HepG2 (cell line): ENCODE measurements at regions not wholly inside any gene's neighbourhood (a gene's known extent, or its start where the extent isn't known, plus 50 kb on each side); places are given as distances from the start of the nearest gene placed in this dataset.

Experiments used
- ATAC-seq: fragments of 200-7000 bp; cut with Tn5 transposase; 3 replicates; pipeline ENCODE4 v1.9.1; 2020; ENCODE audit warnings: mild to moderate bottlenecking, moderate library complexity
- BruUV-seq: library from RNA; stranded (reverse); fragments of 400-500 nt; replicated peaks from 2 replicates; lab custom pipeline; 2021; lab: Mats Ljungman, UMichigan
- CTCF ChIA-PET: fragments of 300-600 bp; formaldehyde crosslinking; extraction: SDS; loops from one replicate; lab custom pipeline; 2021; ENCODE audit warnings: low total read pairs, inconsistent platforms, low intra/inter-chr PET ratio; lab: Yijun Ruan, JAX
- POLR2A ChIA-PET: fragments of 350-600 bp; sonication (Branson Sonifier 250); formaldehyde crosslinking; loops from one replicate; lab custom pipeline; 2020; ENCODE audit warnings: antibody characterized with exemption, inconsistent platforms; lab: Yijun Ruan, JAX
- DNase-seq: peaks from one replicate; pipeline ENCODE4 v3.0.0-alpha.2; 2015; ENCODE audit warnings: low spot score
- FAIRE-seq: peaks from 3 replicates; lab custom pipeline; 2011; peaks lifted over from hg19 to GRCh38; lab: Jason Lieb, UNC
- H2AFZ ChIP-seq: one replicate; pipeline ENCODE4 v1.6.1; 2011; ENCODE audit warnings: low read length, inconsistent platforms
- H3K27ac ChIP-seq: fragments of 300-600 bp; 3 replicates; pipeline ENCODE4 v1.8.0; 2011; ENCODE audit warnings: mixed run types, mild to moderate bottlenecking, mixed read lengths, low read length, inconsistent platforms; ENCODE audit not compliant: insufficient read depth; ENCODE audit errors: extremely low read length
- H3K27me3 ChIP-seq, 2 experiments: fragments of 200-600 bp in 1 of 2; 2 replicates in 1 of 2; 3 replicates in 1 of 2; pipeline versions ENCODE4 v1.6.0 to v1.8.0; 2011; ENCODE audit warnings: low read length in 2 of 2, mild to moderate bottlenecking in 2 of 2, moderate library complexity in 2 of 2, inconsistent platforms in 1 of 2; ENCODE audit not compliant: insufficient read depth in 2 of 2, control insufficient read depth in 1 of 2
- H3K36me3 ChIP-seq, 2 experiments: fragments of 200-600 bp in 1 of 2; replicated peaks in 1 of 2; 2 replicates in 1 of 2; 3 replicates in 1 of 2; pipeline versions ENCODE4 v1.5.1 to v1.8.0; 2011; ENCODE audit warnings: low read length in 2 of 2, inconsistent platforms in 1 of 2; ENCODE audit not compliant: insufficient read depth in 2 of 2, control insufficient read depth in 1 of 2
- H3K4me1 ChIP-seq: 2 replicates; pipeline ENCODE4 v1.5.1; 2012; ENCODE audit warnings: low read length, inconsistent platforms; ENCODE audit not compliant: insufficient read depth
- H3K4me2 ChIP-seq: 2 replicates; pipeline ENCODE4 v1.6.0; 2011; ENCODE audit warnings: low read depth, low read length, inconsistent platforms
- H3K4me3 ChIP-seq, 3 experiments: fragments of 200-600 bp in 1 of 3; sonication (generic), shearing (Covaris generic) in 1 of 3; replicated peaks in 1 of 3; 2 replicates each; pipeline ENCODE4 v1.5.1; 2011 to 2016; ENCODE audit warnings: low read length in 3 of 3, inconsistent platforms in 2 of 3, low read depth in 2 of 3, mild to moderate bottlenecking in 2 of 3, control low read depth in 1 of 3, mixed read lengths in 1 of 3; ENCODE audit not compliant: insufficient read depth in 1 of 3
- H3K79me2 ChIP-seq: one replicate; pipeline ENCODE4 v1.6.1; 2011; ENCODE audit warnings: low read length, inconsistent platforms; ENCODE audit not compliant: insufficient read depth
- H3K9ac ChIP-seq: 2 replicates; pipeline ENCODE4 v1.6.0; 2011; ENCODE audit warnings: mild to moderate bottlenecking, low read depth, low read length, inconsistent platforms; ENCODE audit not compliant: insufficient read depth
- H3K9me3 ChIP-seq: 2 replicates; pipeline ENCODE4 v1.5.1; 2012; ENCODE audit warnings: mild to moderate bottlenecking, low read length
- H4K20me1 ChIP-seq: 2 replicates; pipeline ENCODE4 v1.6.0; 2011; ENCODE audit warnings: inconsistent platforms, mild to moderate bottlenecking, low read length, moderate library complexity; ENCODE audit not compliant: insufficient read depth
- IKZF4 ChIP-seq: sonication (generic); formaldehyde crosslinking; IDR thresholded peaks from 2 replicates; pipeline ENCODE4 v1.5.1; 2020; ENCODE audit warnings: borderline replicate concordance, mild to moderate bottlenecking, low read depth, missing genetic modification reagents; ENCODE audit errors: not compliant biosample characterization
- IRF2 ChIP-seq: IDR thresholded peaks from 2 replicates; pipeline ENCODE4 v1.6.1; 2018; ENCODE audit warnings: missing genetic modification reagents, missing compliant biosample characterization
- ISL2 ChIP-seq: sonication (generic); formaldehyde crosslinking; IDR thresholded peaks from 2 replicates; pipeline ENCODE4 v1.5.0; 2020; ENCODE audit warnings: missing genetic modification reagents
- PPARG ChIP-seq: conservative IDR thresholded peaks from 2 replicates; pipeline ENCODE4 v1.6.1; 2016; ENCODE audit warnings: missing biosample characterization, missing genetic modification reagents
- SALL1 ChIP-seq: sonication (generic); formaldehyde crosslinking; IDR thresholded peaks from 2 replicates; pipeline ENCODE4 v1.8.0; 2022; ENCODE audit warnings: mild to moderate bottlenecking, missing genetic modification reagents
- TFDP1 ChIP-seq: IDR thresholded peaks from 2 replicates; pipeline ENCODE4 v1.6.1; 2016; ENCODE audit warnings: missing compliant biosample characterization, missing genetic modification reagents, borderline replicate concordance
- ZFP1 ChIP-seq: IDR thresholded peaks from 2 replicates; pipeline ENCODE4 v1.6.1; 2016
- ZFP82 ChIP-seq: sonication (generic); formaldehyde crosslinking; IDR thresholded peaks from 2 replicates; pipeline ENCODE4 v1.5.1; 2020; ENCODE audit warnings: mild to moderate bottlenecking, missing genetic modification reagents, borderline replicate concordance
- ZNF124 ChIP-seq: sonication (generic); formaldehyde crosslinking; IDR thresholded peaks from 2 replicates; pipeline ENCODE4 v1.4.0; 2020; ENCODE audit warnings: missing genetic modification reagents
- ZNF142 ChIP-seq: sonication (generic); formaldehyde crosslinking; IDR thresholded peaks from 2 replicates; pipeline ENCODE4 v1.4.0; 2020; ENCODE audit warnings: missing genetic modification reagents
- ZNF580 ChIP-seq: IDR thresholded peaks from 2 replicates; pipeline ENCODE4 v1.6.1; 2016; ENCODE audit warnings: low read depth, borderline replicate concordance
- ZNF75D ChIP-seq: sonication (generic); formaldehyde crosslinking; IDR thresholded peaks from 2 replicates; pipeline ENCODE4 v1.8.1; 2023; ENCODE audit warnings: missing genetic modification reagents, mild to moderate bottlenecking, borderline replicate concordance
- ZNF766 ChIP-seq: sonication (generic); formaldehyde crosslinking; IDR thresholded peaks from 2 replicates; pipeline ENCODE4 v1.5.0; 2020; ENCODE audit warnings: missing genetic modification reagents, borderline replicate concordance
- WGBS: methylation state at CpG from one replicate; pipeline ENCODE4 v1.1.6; 2017; ENCODE audit warnings: low lambda C conversion rate; 5-methylcytosine and 5-hydroxymethylcytosine counted together
- in situ Hi-C: cut with HindIII; loops from 2 replicates; pipeline ENCODE4 v1.10.0; 2017; ENCODE audit warnings: low pct_unique_long_range_greater_than_20kb; ENCODE audit not compliant: extremely low pct_ligation_motif_present
- intact Hi-C: fragments of 100-400 bp; cut with micrococcal nuclease; formaldehyde crosslinking; loops from one replicate; pipeline ENCODE4 v1.10.0; 2022; ENCODE audit not compliant: unreplicated experiment

GRCh38 chr7:68914006-68914405 lies 684.3 kb upstream of the AUTS2 start:
- Histone ChIP-seq H3K27me3 (no peaks in the 10 kb centered on the region), H3K9ac (no peak overlapping the region), H4K20me1 (no peaks in the 10 kb centered on the region), H3K36me3 (no peaks in the 10 kb centered on the region), H2AFZ (no peak overlapping the region), H3K4me2 (no peak overlapping the region), H3K79me2 (no peaks in the 10 kb centered on the region), H3K27ac (no peak overlapping the region), H3K4me3 (no peak overlapping the region), H3K9me3 (peaks cover 68% of the 10 kb centered on the region), H3K4me1 (no peaks in the 10 kb centered on the region)
- POLR2A ChIA-PET = no interaction called here
- intact Hi-C loops (no loop called here), in situ Hi-C loops (no loop called here)
- no TSS peak for BruUV-seq
- WGBS = 10% methylated on average over 3 of the region's 3 CpGs
- TF ChIP-seq ZNF766 (no peak), SALL1 (CRISPR knock-in tag) (no peak), ISL2 (CRISPR knock-in tag) (no peak), ZFP82 (CRISPR knock-in tag) (no peak), ZNF580 (no peak), TFDP1 (CRISPR knock-in tag) (no peak)
- no peak for FAIRE-seq
- no peak for ATAC-seq
- CTCF ChIA-PET = no interaction called here
- no peak for DNase-seq

GRCh38 chr7:68917041-68917651 lies 681.1 kb upstream of the AUTS2 start:
- H3K36me3 ChIP-seq = no peaks in the 10 kb centered on the region
- ATAC-seq = no peak
- H3K27me3 ChIP-seq = no peaks in the 10 kb centered on the region
- CTCF ChIA-PET = no interaction called here
- no TSS peak for BruUV-seq
- no peak for FAIRE-seq
- no peak for DNase-seq
- H3K4me3 ChIP-seq = no peak overlapping the region
- POLR2A ChIA-PET = no interaction called here
- WGBS = 10% methylated on average over 5 of the region's 5 CpGs
- peaks cover 81% of the 10 kb centered on the region for H3K9me3 ChIP-seq
- H4K20me1 ChIP-seq = no peaks in the 10 kb centered on the region
- intact Hi-C loops (no loop called here), in situ Hi-C loops (no loop called here)
- H2AFZ ChIP-seq = no peak overlapping the region
- no peak overlapping the region for H3K9ac ChIP-seq
- H3K27ac ChIP-seq = no peak overlapping the region
- no peaks in the 10 kb centered on the region for H3K4me1 ChIP-seq
- H3K4me2 ChIP-seq = no peak overlapping the region
- no peaks in the 10 kb centered on the region for H3K79me2 ChIP-seq
- TF ChIP-seq ZNF75D (CRISPR knock-in tag) = no peak
- no peak for TF ChIP-seq IRF2
- TF ChIP-seq ZFP1 (CRISPR knock-in tag) = no peak
- TF ChIP-seq ZNF142 (CRISPR knock-in tag) = no peak
- no peak for TF ChIP-seq PPARG
- TF ChIP-seq IKZF4 (CRISPR knock-in tag) = no peak
- peak; percentile 100 for TF ChIP-seq ZNF124 (CRISPR knock-in tag)
